Loucy (cell line): ENCODE measurements at regions not wholly inside any gene's neighbourhood (a gene's known extent, or its start where the extent isn't known, plus 50 kb on each side); places are given as distances from the start of the nearest gene placed in this dataset.

ENCODE experiments used
- H2AFZ ChIP-seq: fragments of 200-600 bp; sonication (generic); 2 replicates; pipeline ENCODE4 v1.6.0; 2016; ENCODE audit warnings: antibody characterized with exemption, mild to moderate bottlenecking, low read length, moderate library complexity
- H3F3A ChIP-seq: fragments of 200-600 bp; 2 replicates; pipeline ENCODE4 v1.6.0; 2016; ENCODE audit warnings: antibody characterized with exemption, low read depth, mild to moderate bottlenecking
- H3K27me3 ChIP-seq: fragments of 200-600 bp; sonication (generic); 2 replicates; pipeline ENCODE4 v1.6.1; 2014; ENCODE audit warnings: low read length, mild to moderate bottlenecking; ENCODE audit not compliant: insufficient read depth, poor library complexity, severe bottlenecking
- H3K36me3 ChIP-seq: fragments of 200-600 bp; sonication (generic); 2 replicates; pipeline ENCODE4 v1.6.1; 2016; ENCODE audit warnings: low read length; ENCODE audit not compliant: insufficient read depth
- H3K4me1 ChIP-seq: fragments of 200-600 bp; sonication (generic); 2 replicates; pipeline ENCODE4 v1.5.1; 2014; ENCODE audit warnings: low read length, mild to moderate bottlenecking; ENCODE audit not compliant: insufficient read depth, poor library complexity, severe bottlenecking
- H3K4me2 ChIP-seq: fragments of 200-600 bp; sonication (generic); 2 replicates; pipeline ENCODE4 v1.6.0; 2014; ENCODE audit warnings: antibody characterized with exemption, low read length, low read depth, mild to moderate bottlenecking; ENCODE audit not compliant: poor library complexity, severe bottlenecking
- H3K4me3 ChIP-seq: fragments of 200-600 bp; sonication (generic); 2 replicates; pipeline ENCODE4 v1.5.1; 2014; ENCODE audit warnings: low read length, mild to moderate bottlenecking, mixed read lengths; ENCODE audit not compliant: poor library complexity, severe bottlenecking
- H3K79me2 ChIP-seq: fragments of 200-600 bp; sonication (generic); 2 replicates; pipeline ENCODE4 v1.6.1; 2014; ENCODE audit warnings: low read length; ENCODE audit not compliant: insufficient read depth
- H3K9ac ChIP-seq: fragments of 200-600 bp; sonication (generic); 2 replicates; pipeline ENCODE4 v1.6.0; 2014; ENCODE audit warnings: mild to moderate bottlenecking, low read depth, low read length, moderate library complexity; ENCODE audit not compliant: poor library complexity, severe bottlenecking
- H3K9me2 ChIP-seq: fragments of 200-600 bp; sonication (generic); replicated peaks from 2 replicates; pipeline ENCODE4 v1.6.1; 2016; ENCODE audit warnings: low read depth, low read length, mixed read lengths
- H3K9me3 ChIP-seq: fragments of 200-600 bp; sonication (generic); 2 replicates; pipeline ENCODE4 v1.6.1; 2014; ENCODE audit warnings: mild to moderate bottlenecking, antibody characterized with exemption, low read length, low read depth; ENCODE audit not compliant: insufficient read depth
- H4K20me1 ChIP-seq: fragments of 200-600 bp; sonication (generic); 2 replicates; pipeline ENCODE4 v1.6.0; 2014; ENCODE audit warnings: antibody characterized with exemption, low read length, mild to moderate bottlenecking; ENCODE audit not compliant: insufficient read depth, poor library complexity, severe bottlenecking
- EZH2phosphoT487 ChIP-seq: fragments of 200-600 bp; IDR thresholded peaks from 2 replicates; pipeline ENCODE4 v1.6.1; 2018; ENCODE audit warnings: antibody characterized with exemption, mild to moderate bottlenecking, moderate library complexity, borderline replicate concordance
- TF ChIP-seq, protein P1 (sequence below): fragments of 200-600 bp; sonication (generic); conservative IDR thresholded peaks from 2 replicates; pipeline ENCODE4 v1.5.1; 2014; ENCODE audit warnings: mild to moderate bottlenecking, antibody characterized with exemption, low read length

DNA sequence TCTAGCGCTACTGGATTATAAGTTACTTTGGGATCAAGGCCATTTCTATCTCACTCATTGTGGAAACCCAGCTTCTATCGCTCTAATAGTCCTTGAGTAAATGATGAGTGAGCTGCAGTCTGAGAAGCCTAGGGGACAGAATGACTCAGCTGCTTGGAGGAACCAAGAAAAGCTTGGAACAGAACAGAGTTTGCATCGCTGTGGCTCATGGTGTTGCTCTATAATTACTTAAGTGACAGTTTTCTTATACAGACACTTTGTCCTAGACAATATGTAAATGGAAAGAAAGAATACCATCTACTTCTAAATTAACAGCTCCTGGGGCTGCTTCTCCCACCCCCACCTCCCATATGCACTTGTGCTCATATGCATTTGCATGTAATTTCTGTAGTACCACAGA, 156.9 kb downstream of the SLIT2 start:
- Histone ChIP-seq H2AFZ (no peak overlapping the region), H3K9ac (no peak overlapping the region), H3K36me3 (no peaks in the 10 kb centered on the region), H3K27me3 (no peaks in the 10 kb centered on the region), H3K79me2 (no peaks in the 10 kb centered on the region), H3K9me2 (no peaks in the 10 kb centered on the region), H3K4me2 (no peak overlapping the region), H3F3A (no peaks in the 10 kb centered on the region), H3K4me1 (no peaks in the 10 kb centered on the region), H4K20me1 (no peaks in the 10 kb centered on the region), H3K4me3 (no peak overlapping the region), H3K9me3 (no peaks in the 10 kb centered on the region)
- TF ChIP-seq, protein P1, sequence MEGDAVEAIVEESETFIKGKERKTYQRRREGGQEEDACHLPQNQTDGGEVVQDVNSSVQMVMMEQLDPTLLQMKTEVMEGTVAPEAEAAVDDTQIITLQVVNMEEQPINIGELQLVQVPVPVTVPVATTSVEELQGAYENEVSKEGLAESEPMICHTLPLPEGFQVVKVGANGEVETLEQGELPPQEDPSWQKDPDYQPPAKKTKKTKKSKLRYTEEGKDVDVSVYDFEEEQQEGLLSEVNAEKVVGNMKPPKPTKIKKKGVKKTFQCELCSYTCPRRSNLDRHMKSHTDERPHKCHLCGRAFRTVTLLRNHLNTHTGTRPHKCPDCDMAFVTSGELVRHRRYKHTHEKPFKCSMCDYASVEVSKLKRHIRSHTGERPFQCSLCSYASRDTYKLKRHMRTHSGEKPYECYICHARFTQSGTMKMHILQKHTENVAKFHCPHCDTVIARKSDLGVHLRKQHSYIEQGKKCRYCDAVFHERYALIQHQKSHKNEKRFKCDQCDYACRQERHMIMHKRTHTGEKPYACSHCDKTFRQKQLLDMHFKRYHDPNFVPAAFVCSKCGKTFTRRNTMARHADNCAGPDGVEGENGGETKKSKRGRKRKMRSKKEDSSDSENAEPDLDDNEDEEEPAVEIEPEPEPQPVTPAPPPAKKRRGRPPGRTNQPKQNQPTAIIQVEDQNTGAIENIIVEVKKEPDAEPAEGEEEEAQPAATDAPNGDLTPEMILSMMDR, result no peak
- TF ChIP-seq EZH2phosphoT487, result no peak

DNA sequence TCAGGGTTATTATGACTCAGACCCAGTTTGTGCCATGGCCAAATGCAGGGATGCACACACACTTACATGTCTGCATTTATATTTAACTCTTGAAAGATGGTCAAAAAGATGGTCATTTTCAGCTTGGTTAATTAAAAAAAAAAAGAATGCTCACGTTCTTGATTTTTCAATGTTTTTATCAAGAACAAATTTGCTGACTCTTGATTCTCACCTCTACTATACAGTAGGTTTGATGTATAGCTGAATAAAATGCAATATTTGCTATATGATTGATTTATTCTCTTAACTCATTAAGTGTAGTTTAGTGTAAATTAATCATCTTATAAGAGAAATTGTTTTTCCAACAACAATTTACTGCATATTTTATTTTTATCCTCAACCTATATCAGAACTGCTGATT, 160.4 kb downstream of the SLIT2 start:
- Histone ChIP-seq H2AFZ (no peak overlapping the region), H3K9ac (no peak overlapping the region), H4K20me1 (no peaks in the 10 kb centered on the region), H3K9me3 (no peaks in the 10 kb centered on the region), H3K36me3 (no peaks in the 10 kb centered on the region), H3K4me2 (no peak overlapping the region), H3K79me2 (no peaks in the 10 kb centered on the region), H3K4me1 (no peaks in the 10 kb centered on the region), H3K4me3 (no peak overlapping the region), H3K9me2 (no peaks in the 10 kb centered on the region), H3F3A (no peaks in the 10 kb centered on the region), H3K27me3 (no peaks in the 10 kb centered on the region)
- no peak for TF ChIP-seq EZH2phosphoT487
- TF ChIP-seq, protein P1, result no peak

DNA sequence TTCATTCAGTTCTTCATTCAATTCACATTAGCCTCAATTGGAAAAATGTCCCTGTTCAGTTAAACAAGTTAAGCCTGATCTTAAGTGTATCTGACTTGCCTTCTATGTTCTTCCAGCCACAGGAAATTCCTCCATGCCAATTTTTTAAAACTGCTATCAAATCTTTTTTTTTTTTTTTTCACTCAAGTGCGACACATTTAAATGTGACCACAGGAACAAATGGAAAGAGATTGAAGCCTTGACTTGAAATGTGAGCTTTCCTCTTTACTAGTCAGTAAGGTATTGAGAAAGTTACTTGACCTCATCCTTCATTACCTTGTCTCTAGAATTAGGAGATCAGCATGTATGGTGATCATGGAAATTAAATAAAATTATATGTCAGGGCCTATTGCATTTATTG, 165.1 kb downstream of the SLIT2 start:
- no peaks in the 10 kb centered on the region for H3F3A ChIP-seq
- no peaks in the 10 kb centered on the region for H4K20me1 ChIP-seq
- H3K4me1 ChIP-seq, result no peaks in the 10 kb centered on the region
- no peaks in the 10 kb centered on the region for H3K36me3 ChIP-seq
- H3K4me3 ChIP-seq, result no peak overlapping the region
- no peaks in the 10 kb centered on the region for H3K27me3 ChIP-seq
- no peak overlapping the region for H3K4me2 ChIP-seq
- no peaks in the 10 kb centered on the region for H3K9me3 ChIP-seq
- H3K79me2 ChIP-seq, result no peaks in the 10 kb centered on the region
- no peak for TF ChIP-seq EZH2phosphoT487
- TF ChIP-seq, protein P1, result no peak
- no peaks in the 10 kb centered on the region for H3K9me2 ChIP-seq
- no peak overlapping the region for H2AFZ ChIP-seq
- no peak overlapping the region for H3K9ac ChIP-seq
